Progenitor cell of endocrine pancreas (in vitro differentiated cells): ENCODE measurements at regions not wholly inside any gene's neighbourhood (a gene's known extent, or its start where the extent isn't known, plus 50 kb on each side); places are given as distances from the start of the nearest gene placed in this dataset.

Experiments used
- DNase-seq: peaks from one replicate; pipeline ENCODE4 v3.0.0; 2021; ENCODE audit warnings: low spot score; ENCODE audit not compliant: unreplicated experiment
- H3K27ac Mint-ChIP-seq: 2 replicates; pipeline ENCODE4 v1.8.0; 2021; ENCODE audit warnings: mild to moderate bottlenecking, moderate library complexity, mixed read lengths
- H3K27me3 Mint-ChIP-seq: 2 replicates; pipeline ENCODE4 v1.8.0; 2021; ENCODE audit warnings: mixed read lengths
- H3K36me3 Mint-ChIP-seq: 2 replicates; pipeline ENCODE4 v1.8.0; 2022; ENCODE audit warnings: mixed read lengths; ENCODE audit not compliant: insufficient read depth
- H3K4me1 Mint-ChIP-seq: 2 replicates; pipeline ENCODE4 v1.8.0; 2021; ENCODE audit warnings: low read depth, mixed read lengths
- H3K4me3 Mint-ChIP-seq: 2 replicates; pipeline ENCODE4 v1.8.0; 2021; ENCODE audit warnings: low read depth, mild to moderate bottlenecking, moderate library complexity, mixed read lengths
- H3K9me3 Mint-ChIP-seq: 2 replicates; pipeline ENCODE4 v1.8.0; 2021; ENCODE audit warnings: low read depth, mixed read lengths
- TF ChIP-seq, protein P1 (sequence below): fragments of 200-600 bp; sonication (generic); IDR thresholded peaks from one replicate; pipeline ENCODE4 v1.5.0; 2021; ENCODE audit warnings: antibody characterized with exemption, mild to moderate bottlenecking; ENCODE audit not compliant: unreplicated experiment

GRCh38 chr9:110123341-110124095 is 84.4 kb downstream of the C9orf152 start:
- Mint-ChIP-seq H3K4me3 (no peak overlapping the region), H3K27ac (no peak overlapping the region), H3K9me3 (no peaks in the 10 kb centered on the region), H3K36me3 (no peaks in the 10 kb centered on the region), H3K4me1 (peaks cover 31% of the 10 kb centered on the region), H3K27me3 (no peaks in the 10 kb centered on the region)
- DNase-seq, result no peak
- TF ChIP-seq, protein P1, sequence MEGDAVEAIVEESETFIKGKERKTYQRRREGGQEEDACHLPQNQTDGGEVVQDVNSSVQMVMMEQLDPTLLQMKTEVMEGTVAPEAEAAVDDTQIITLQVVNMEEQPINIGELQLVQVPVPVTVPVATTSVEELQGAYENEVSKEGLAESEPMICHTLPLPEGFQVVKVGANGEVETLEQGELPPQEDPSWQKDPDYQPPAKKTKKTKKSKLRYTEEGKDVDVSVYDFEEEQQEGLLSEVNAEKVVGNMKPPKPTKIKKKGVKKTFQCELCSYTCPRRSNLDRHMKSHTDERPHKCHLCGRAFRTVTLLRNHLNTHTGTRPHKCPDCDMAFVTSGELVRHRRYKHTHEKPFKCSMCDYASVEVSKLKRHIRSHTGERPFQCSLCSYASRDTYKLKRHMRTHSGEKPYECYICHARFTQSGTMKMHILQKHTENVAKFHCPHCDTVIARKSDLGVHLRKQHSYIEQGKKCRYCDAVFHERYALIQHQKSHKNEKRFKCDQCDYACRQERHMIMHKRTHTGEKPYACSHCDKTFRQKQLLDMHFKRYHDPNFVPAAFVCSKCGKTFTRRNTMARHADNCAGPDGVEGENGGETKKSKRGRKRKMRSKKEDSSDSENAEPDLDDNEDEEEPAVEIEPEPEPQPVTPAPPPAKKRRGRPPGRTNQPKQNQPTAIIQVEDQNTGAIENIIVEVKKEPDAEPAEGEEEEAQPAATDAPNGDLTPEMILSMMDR, result no peak

GRCh38 chr9:110124439-110124838 is 83.5 kb downstream of the C9orf152 start:
- Mint-ChIP-seq H3K27me3 (no peaks in the 10 kb centered on the region), H3K4me3 (no peak overlapping the region), H3K36me3 (no peaks in the 10 kb centered on the region), H3K9me3 (no peaks in the 10 kb centered on the region), H3K27ac (peak overlapping the region; percentile 50), H3K4me1 (peaks cover 31% of the 10 kb centered on the region)
- TF ChIP-seq, protein P1, result no peak
- DNase-seq, result no peak

DNA sequence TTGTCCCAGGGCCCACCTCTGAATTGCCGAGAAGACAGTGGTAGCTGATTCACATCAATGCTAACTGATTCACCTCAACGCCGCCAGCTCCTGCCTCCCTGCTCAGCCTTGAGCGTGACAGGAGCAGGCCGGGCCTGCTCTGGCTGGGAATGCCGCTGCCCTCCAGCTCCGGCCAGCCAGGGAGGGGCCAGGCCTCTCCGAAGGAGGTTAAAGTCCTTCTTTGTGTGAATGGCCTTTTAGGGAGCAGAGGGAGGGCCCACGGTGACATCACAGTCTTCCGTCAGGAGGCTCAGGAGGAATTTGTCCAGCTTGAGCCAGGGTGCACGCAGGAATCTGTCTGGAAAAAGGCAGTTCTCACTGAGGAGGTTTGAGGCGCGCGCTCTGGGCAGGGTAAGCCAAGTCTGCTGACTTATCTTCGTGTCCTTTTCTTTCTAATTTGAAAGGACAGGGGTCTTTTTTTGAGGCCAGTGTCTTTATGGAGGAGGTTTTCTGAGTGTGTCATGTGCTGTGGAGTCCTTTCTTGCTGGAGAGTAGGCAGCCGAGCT is 82.7 kb downstream of the C9orf152 start:
- DNase-seq, result peak; percentile 70
- TF ChIP-seq, protein P1, result no peak

DNA sequence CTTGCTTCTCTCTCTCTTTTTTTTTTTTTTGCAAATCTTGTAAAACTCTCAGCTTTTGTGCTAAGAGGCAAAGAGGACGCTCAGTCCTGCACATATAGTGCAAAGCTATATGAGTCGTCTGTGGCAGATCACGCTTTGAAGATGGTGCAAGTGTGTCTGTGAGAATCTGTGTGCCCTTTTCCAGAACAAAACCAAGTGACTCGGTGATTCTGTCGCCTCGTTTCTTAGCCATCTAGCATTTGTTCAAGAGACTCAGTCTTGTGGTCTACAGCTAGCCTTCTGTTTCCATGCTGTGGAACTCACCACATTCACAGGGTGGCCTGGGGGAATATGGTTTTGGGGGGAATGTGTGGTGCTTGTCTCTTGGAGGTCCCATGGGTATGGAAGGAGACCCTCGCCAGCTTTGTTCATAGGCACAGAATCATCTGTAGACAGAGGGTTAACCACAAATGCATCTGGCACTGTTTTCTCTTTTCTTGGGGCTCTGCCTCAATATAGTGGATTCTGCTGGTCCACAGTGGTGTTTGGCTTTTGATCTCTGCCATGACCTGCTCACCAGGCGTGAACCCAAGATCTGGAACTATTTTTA is 82.1 kb downstream of the C9orf152 start:
- Mint-ChIP-seq H3K36me3 (no peaks in the 10 kb centered on the region), H3K9me3 (no peaks in the 10 kb centered on the region), H3K4me1 (peaks cover 31% of the 10 kb centered on the region), H3K27me3 (no peaks in the 10 kb centered on the region), H3K4me3 (peak overlapping the region; percentile 77), H3K27ac (peak overlapping the region; percentile 98)
- TF ChIP-seq, protein P1, result no peak
- no peak for DNase-seq

More for the DNA sequence above, 82.7 kb downstream of the C9orf152 start:
- Mint-ChIP-seq H3K9me3 (no peaks in the 10 kb centered on the region), H3K27ac (peak overlapping the region; percentile 98), H3K4me3 (peak overlapping the region; percentile 77), H3K36me3 (no peaks in the 10 kb centered on the region), H3K27me3 (no peaks in the 10 kb centered on the region), H3K4me1 (peaks cover 31% of the 10 kb centered on the region)

DNA sequence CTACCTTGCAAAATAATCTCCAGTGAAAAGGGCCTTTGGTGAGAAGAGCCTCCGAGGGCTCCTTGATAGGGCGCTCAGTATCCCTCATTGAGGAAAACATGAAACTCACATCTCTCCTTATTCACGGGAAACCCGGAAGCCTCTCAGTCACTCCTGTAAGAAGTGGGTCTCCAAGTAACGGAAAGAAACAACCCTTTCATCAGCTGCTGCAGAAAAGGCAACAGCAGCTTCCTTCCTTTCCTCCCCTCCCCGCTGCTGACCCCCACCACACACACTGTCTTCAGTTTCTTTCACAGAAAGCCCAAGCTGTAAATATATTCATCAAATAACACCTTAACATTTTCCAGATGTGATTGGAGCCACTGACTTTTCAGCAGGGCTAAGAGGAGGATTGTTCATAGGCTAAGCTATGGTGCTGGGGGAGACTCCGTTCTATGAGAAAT is 81.4 kb downstream of the C9orf152 start:
- Mint-ChIP-seq H3K27ac (peak overlapping the region; percentile 98), H3K4me3 (peak overlapping the region; percentile 5), H3K27me3 (no peaks in the 10 kb centered on the region), H3K36me3 (no peaks in the 10 kb centered on the region), H3K9me3 (no peaks in the 10 kb centered on the region), H3K4me1 (peaks cover 27% of the 10 kb centered on the region)
- no peak for DNase-seq
- TF ChIP-seq, protein P1, result no peak
